ENCODE measurements at regions not wholly inside any gene's neighbourhood (a gene's known extent, or its start where the extent isn't known, plus 50 kb on each side); places are given as distances from the start of the nearest gene placed in this dataset.

GRCh38 chr2:7838669-7839068 lies 843.2 kb upstream of the ID2 start:
- intact Hi-C loops (cut with DNase I, micrococcal nuclease): no loop called here
- Histone ChIP-seq H3K36me3 (ENCODE audit: low read depth) (no peaks in the 10 kb centered on the region), H3K4me3 (no peak overlapping the region), H3K4me1 (ENCODE audit: low read depth) (no peaks in the 10 kb centered on the region), H3K9me3 (no peaks in the 10 kb centered on the region)
- no peak for ATAC-seq
- DNase-seq: no peak
- TF ChIP-seq CTCF (IDR thresholded peaks at IDR 0.05): no peak

GRCh38 chr2:7840651-7841380 lies 841.0 kb upstream of the ID2 start:
- no peak for ATAC-seq
- TF ChIP-seq CTCF (IDR thresholded peaks at IDR 0.05): no peak
- Histone ChIP-seq H3K4me3 (no peak overlapping the region), H3K4me1 (ENCODE audit: low read depth) (no peaks in the 10 kb centered on the region), H3K9me3 (no peaks in the 10 kb centered on the region), H3K36me3 (ENCODE audit: low read depth) (no peaks in the 10 kb centered on the region)
- intact Hi-C loops (cut with DNase I, micrococcal nuclease): no loop called here
- DNase-seq: no peak

GRCh38 chr2:7841751-7842150 lies 840.1 kb upstream of the ID2 start:
- DNase-seq (no peak), ATAC-seq (no peak)
- no peaks in the 10 kb centered on the region for H3K36me3 ChIP-seq (ENCODE audit: low read depth)
- H3K4me3 ChIP-seq: no peak overlapping the region
- no peak for TF ChIP-seq CTCF (IDR thresholded peaks at IDR 0.05)
- intact Hi-C loops (cut with DNase I, micrococcal nuclease): no loop called here
- H3K9me3 ChIP-seq: no peaks in the 10 kb centered on the region
- no peaks in the 10 kb centered on the region for H3K4me1 ChIP-seq (ENCODE audit: low read depth)

GRCh38 chr2:7844414-7844965 lies 837.4 kb upstream of the ID2 start:
- Histone ChIP-seq H3K9me3 (no peaks in the 10 kb centered on the region), H3K36me3 (ENCODE audit: low read depth) (no peaks in the 10 kb centered on the region), H3K4me3 (no peak overlapping the region), H3K4me1 (ENCODE audit: low read depth) (no peaks in the 10 kb centered on the region)
- ATAC-seq (no peak), DNase-seq (no peak)
- no peak for TF ChIP-seq CTCF (IDR thresholded peaks at IDR 0.05)
- intact Hi-C loops (cut with DNase I, micrococcal nuclease): no loop called here

GRCh38 chr2:7845332-7845731 lies 836.5 kb upstream of the ID2 start:
- TF ChIP-seq CTCF (IDR thresholded peaks at IDR 0.05): no peak
- intact Hi-C loops (cut with DNase I, micrococcal nuclease): no loop called here
- H3K4me1 ChIP-seq (ENCODE audit: low read depth): no peaks in the 10 kb centered on the region
- DNase-seq (no peak), ATAC-seq (no peak)
- H3K4me3 ChIP-seq: no peak overlapping the region
- no peaks in the 10 kb centered on the region for H3K36me3 ChIP-seq (ENCODE audit: low read depth)
- no peaks in the 10 kb centered on the region for H3K9me3 ChIP-seq

Measured in mucosa of descending colon (tissue), 3 donors.